Tongue (tissue), 1 donor: ENCODE measurements at regions not wholly inside any gene's neighbourhood (a gene's known extent, or its start where the extent isn't known, plus 50 kb on each side); places are given as distances from the start of the nearest gene placed in this dataset.

ENCODE experiments used
- DNase-seq: peaks from one replicate; pipeline ENCODE4 v3.0.0-alpha.2; 2015

- DNase-seq, result peak; percentile 71
Measured at GRCh38 chr21:16841975-16842695, 670.7 kb upstream of the CXADR start.

GRCh38 chr21:16842696-16843035 is 670.2 kb upstream of the CXADR start:
- no peak for DNase-seq

- no peak for DNase-seq
Measured at GRCh38 chr21:16847211-16847610, 665.6 kb upstream of the CXADR start.

GRCh38 chr21:16851054-16851453 is 661.8 kb upstream of the CXADR start:
- DNase-seq, result no peak

GRCh38 chr21:16855164-16855667 is 657.6 kb upstream of the CXADR start:
- DNase-seq, result no peak

- no peak for DNase-seq
Measured at GRCh38 chr21:16863362-16863905, 649.4 kb upstream of the CXADR start.

- DNase-seq, result no peak
Measured at GRCh38 chr21:16863908-16864307, 648.9 kb upstream of the CXADR start.

GRCh38 chr21:16865632-16866031 is 647.2 kb upstream of the CXADR start:
- no peak for DNase-seq

- DNase-seq, result no peak
Measured at GRCh38 chr21:16866851-16867250, 646.0 kb upstream of the CXADR start.

GRCh38 chr21:16870103-16870502 is 642.7 kb upstream of the CXADR start:
- DNase-seq, result no peak

- DNase-seq, result no peak
Measured at GRCh38 chr21:16872616-16873015, 640.2 kb upstream of the CXADR start.

GRCh38 chr21:16873176-16873575 is 639.7 kb upstream of the CXADR start:
- DNase-seq, result peak; percentile 11

- DNase-seq, result no peak
Measured at GRCh38 chr21:16873596-16873995, 639.2 kb upstream of the CXADR start.

GRCh38 chr21:16879479-16879878 is 633.4 kb upstream of the CXADR start:
- DNase-seq, result no peak

GRCh38 chr21:16891821-16892220 is 621.0 kb upstream of the CXADR start:
- peak; percentile 17 for DNase-seq

- no peak for DNase-seq
Measured at GRCh38 chr21:16900685-16901084, 612.2 kb upstream of the CXADR start.

- no peak for DNase-seq
Measured at GRCh38 chr21:16908077-16908476, 604.8 kb upstream of the CXADR start.

- no peak for DNase-seq
Measured at GRCh38 chr21:16910435-16911165, 602.2 kb upstream of the CXADR start.

GRCh38 chr21:16911166-16911607 is 601.7 kb upstream of the CXADR start:
- no peak for DNase-seq

GRCh38 chr21:16912075-16912474 is 600.8 kb upstream of the CXADR start:
- DNase-seq, result no peak

- DNase-seq, result no peak
Measured at GRCh38 chr21:16913010-16913409, 599.8 kb upstream of the CXADR start.

GRCh38 chr21:16928439-16928838 is 584.4 kb upstream of the CXADR start:
- DNase-seq, result no peak

GRCh38 chr21:16932314-16932713 is 580.5 kb upstream of the CXADR start:
- no peak for DNase-seq

GRCh38 chr21:16942703-16943102 is 570.1 kb upstream of the CXADR start:
- no peak for DNase-seq
